Fibroblast of skin of left biceps (primary cell): ENCODE measurements at regions not wholly inside any gene's neighbourhood (a gene's known extent, or its start where the extent isn't known, plus 50 kb on each side); places are given as distances from the start of the nearest gene placed in this dataset.

Experiments
- DNase-seq, 2 experiments: peaks; one replicate each; pipeline ENCODE4 v3.0.0-alpha.2; 2013; ENCODE audit warnings: low read depth in 2 of 2

DNA sequence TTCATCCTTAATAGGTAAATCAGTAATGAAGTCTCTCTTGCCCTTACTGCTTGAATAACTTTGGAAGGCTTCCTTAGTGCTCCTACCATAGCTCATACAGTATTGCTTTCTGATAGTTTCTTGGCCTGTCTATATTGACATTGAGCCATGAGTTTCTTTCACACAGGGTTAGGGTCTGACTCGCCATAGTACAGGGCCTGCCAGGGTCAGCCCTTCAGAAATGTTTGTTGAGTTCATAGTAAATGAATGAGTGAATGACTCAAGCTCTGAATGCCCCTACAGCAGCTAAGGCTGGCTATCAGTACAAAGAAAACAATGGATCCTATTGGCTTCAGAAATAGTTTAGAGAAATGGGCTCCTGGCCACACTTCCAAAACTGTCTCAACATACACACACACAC lies 65.0 kb upstream of the LRATD1 start:
- peak in 1 of 2 experiments; percentile 1 for DNase-seq

DNA sequence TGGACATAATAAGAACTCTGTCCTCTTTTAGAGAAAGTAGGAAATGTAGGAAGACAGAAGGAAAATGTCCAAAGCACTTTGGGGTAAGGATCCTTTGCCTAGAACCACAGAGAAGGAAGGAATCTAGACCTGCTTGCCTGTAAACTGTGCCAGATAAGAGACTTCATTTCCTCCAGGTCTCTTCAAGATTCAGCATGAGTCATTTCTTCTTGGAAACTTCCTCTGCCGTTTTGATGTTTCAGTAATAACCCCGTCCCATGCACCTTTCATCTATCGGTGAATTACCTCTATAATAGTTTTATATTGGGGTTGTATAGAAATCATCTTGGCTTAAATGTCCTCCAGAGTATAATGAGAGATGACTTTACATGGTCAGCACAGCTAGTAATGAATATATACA lies 63.2 kb upstream of the LRATD1 start:
- no peak for DNase-seq

GRCh38 chr2:14572633-14573032 lies 59.9 kb upstream of the LRATD1 start:
- DNase-seq = no peak

DNA sequence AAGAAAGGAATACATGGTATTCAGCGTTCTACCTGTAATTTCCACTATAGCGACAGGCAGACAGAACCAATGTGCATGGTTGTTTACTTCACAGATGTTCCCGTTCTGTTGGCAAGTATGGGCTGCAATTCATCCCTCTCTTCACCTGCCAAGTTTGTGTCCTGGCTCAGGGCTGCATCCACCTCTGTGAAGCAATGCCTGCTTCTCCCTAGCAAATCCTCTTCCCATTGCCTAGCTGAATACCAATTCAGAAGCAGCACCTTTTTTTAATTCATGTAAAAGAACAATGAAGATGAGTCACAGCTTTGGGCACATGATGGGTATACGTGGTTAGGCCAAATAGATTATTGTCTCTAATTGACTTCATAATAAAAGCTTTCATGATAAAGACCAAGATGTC lies 54.7 kb upstream of the LRATD1 start:
- no peak for DNase-seq
